ENCODE measurements at regions not wholly inside any gene's neighbourhood (a gene's known extent, or its start where the extent isn't known, plus 50 kb on each side); places are given as distances from the start of the nearest gene placed in this dataset.

DNA sequence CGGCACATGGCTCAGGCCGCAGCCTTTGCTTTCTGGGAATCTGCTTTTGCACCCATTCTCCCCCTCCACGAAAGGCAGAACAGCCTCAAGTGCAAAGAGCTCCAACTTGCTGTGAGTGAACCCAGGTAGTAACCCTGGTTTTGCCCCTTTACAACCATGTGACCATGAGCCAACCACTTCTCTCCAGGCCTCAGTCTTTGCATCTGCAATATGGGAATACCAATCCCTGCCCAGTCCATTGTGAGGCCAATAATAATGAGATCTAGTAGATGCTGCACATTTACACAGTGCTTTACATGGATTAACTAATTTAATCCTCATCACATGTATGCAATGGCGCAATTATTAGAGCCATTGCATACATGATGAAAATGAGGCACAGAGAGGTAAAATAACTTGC lies 108.9 kb upstream of the MYL2 start:
- TF ChIP-seq, protein P1, sequence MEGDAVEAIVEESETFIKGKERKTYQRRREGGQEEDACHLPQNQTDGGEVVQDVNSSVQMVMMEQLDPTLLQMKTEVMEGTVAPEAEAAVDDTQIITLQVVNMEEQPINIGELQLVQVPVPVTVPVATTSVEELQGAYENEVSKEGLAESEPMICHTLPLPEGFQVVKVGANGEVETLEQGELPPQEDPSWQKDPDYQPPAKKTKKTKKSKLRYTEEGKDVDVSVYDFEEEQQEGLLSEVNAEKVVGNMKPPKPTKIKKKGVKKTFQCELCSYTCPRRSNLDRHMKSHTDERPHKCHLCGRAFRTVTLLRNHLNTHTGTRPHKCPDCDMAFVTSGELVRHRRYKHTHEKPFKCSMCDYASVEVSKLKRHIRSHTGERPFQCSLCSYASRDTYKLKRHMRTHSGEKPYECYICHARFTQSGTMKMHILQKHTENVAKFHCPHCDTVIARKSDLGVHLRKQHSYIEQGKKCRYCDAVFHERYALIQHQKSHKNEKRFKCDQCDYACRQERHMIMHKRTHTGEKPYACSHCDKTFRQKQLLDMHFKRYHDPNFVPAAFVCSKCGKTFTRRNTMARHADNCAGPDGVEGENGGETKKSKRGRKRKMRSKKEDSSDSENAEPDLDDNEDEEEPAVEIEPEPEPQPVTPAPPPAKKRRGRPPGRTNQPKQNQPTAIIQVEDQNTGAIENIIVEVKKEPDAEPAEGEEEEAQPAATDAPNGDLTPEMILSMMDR (IDR thresholded peaks at IDR 0.05) = no peak
- TF ChIP-seq POLR2A (IDR thresholded peaks at IDR 0.05) (no peak), EP300 (IDR thresholded peaks at IDR 0.05) (no peak)

Data from ovary (tissue), 3 donors.